OCI-LY7 (cell line): ENCODE measurements at regions not wholly inside any gene's neighbourhood (a gene's known extent, or its start where the extent isn't known, plus 50 kb on each side); places are given as distances from the start of the nearest gene placed in this dataset.

ENCODE experiments used
- CTCF ChIP-seq: fragments of 200-600 bp; sonication (generic); conservative IDR thresholded peaks from 2 replicates; pipeline ENCODE4 v1.5.1; 2014; ENCODE audit warnings: mild to moderate bottlenecking, antibody characterized with exemption, low read length, moderate library complexity, mixed read lengths
- EZH2phosphoT487 ChIP-seq: fragments of 200-600 bp; sonication (generic); IDR thresholded peaks from 2 replicates; pipeline ENCODE4 v1.6.1; 2018; ENCODE audit warnings: low read depth, borderline replicate concordance, mild to moderate bottlenecking, mixed run types, antibody characterized with exemption, low read length, moderate library complexity, mixed read lengths

GRCh38 chr2:64325477-64325851 lies 128.5 kb upstream of the LGALSL start:
- TF ChIP-seq CTCF (no peak), EZH2phosphoT487 (no peak)
